ENCODE measurements at regions not wholly inside any gene's neighbourhood (a gene's known extent, or its start where the extent isn't known, plus 50 kb on each side); places are given as distances from the start of the nearest gene placed in this dataset.

DNA sequence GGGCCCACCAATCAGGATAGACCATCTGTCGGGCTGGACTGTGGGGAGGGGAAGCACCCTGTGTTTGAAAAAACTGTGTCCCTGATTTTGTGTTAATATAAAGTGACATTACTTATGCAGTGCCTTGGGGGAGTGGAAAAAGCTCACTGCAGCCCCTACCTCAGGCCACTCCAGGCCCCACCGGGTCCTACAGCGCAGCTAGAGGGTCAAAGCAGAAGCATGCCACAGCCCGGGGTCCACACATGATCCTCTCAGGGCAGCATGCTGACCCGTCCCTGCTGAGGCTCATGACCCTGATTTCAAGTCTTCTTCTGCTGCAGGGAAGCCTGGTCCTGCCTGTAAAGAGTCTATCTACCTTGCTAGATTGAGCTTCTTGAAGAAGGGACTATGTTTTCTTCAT lies 133.0 kb upstream of the PLCB4 start:
- DNase-seq (ENCODE audit: low spot score): no peak

- DNase-seq (ENCODE audit: low spot score): no peak
These were observed 130.4 kb upstream of the PLCB4 start for GRCh38 chr20:8938532-8938931.

DNA sequence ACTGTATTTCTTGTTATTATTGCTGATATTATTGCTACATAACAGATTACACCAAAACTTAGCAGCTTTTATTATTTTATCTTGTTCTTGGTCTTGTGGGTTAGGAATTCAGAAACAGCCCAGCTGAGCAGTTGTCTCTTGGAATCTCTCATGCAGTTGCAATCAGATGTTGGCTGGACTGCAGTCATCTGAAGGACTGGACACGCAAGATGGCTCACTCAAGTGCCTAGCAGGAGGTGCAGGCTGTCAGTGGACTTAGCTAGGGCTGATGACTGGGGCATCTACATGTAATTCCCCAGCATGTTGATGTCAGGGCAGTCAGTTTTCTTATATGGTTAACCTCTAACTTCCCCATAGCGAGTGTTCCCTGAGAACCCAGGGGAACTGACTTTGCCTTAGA lies 128.6 kb upstream of the PLCB4 start:
- DNase-seq (ENCODE audit: low spot score): no peak

DNA sequence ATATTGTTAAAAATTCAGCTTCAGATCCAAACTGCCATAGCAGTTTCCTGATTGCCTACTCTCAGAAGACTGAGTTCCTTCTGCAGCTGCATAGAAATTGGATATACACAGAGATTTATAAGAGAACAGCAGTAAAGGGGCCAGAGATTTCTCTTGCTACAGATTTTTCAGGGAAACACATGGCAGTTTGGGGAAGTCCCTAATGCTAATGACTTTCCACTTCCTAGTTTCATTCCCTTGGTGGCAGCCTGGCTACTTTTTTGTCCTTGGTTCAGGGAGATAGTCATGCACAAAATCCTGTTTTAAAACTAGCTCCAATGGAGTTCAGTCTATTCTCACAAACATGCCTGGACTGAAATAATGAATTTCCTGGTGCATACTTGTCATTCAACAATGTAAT lies 125.3 kb upstream of the PLCB4 start:
- peak; percentile 20 for DNase-seq (ENCODE audit: low spot score)

- no peak for DNase-seq (ENCODE audit: low spot score)
These were observed 122.6 kb upstream of the PLCB4 start for GRCh38 chr20:8946036-8946940.

DNA sequence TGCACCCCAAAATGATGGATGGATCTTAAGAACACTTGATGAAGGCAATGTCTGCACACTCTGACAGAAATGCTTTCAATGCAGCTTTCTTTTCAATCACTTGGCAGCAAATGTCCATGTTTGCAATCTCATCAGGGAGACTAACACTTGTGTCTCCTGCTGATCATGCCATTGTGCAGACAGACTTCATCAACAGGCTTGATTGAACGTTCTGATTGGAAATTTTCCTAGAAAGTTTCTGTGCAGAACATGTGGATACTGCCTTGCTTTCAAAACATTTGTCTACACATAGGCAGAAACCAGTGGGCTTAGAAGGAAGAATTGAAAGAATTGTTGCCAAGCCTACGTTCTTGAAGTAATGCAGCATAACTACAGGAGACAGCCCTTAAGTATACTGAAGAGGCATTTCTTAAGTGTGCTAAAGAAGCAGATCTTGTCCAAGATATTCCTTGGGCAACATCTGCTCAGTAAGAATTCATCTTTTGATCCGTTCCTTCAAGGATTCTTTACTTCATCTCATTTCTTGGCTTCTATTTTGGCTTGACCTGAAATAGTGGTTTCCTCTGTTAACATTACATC lies 120.4 kb upstream of the PLCB4 start:
- DNase-seq (ENCODE audit: low spot score): no peak

- DNase-seq (ENCODE audit: low spot score): no peak
These were observed 117.7 kb upstream of the PLCB4 start for GRCh38 chr20:8951164-8951563.

- no peak for DNase-seq (ENCODE audit: low spot score)
These were observed 116.2 kb upstream of the PLCB4 start for GRCh38 chr20:8952721-8953120.

GRCh38 chr20:8953300-8953699 lies 115.6 kb upstream of the PLCB4 start:
- DNase-seq (ENCODE audit: low spot score): no peak

GRCh38 chr20:8960241-8960640 lies 108.6 kb upstream of the PLCB4 start:
- no peak for DNase-seq (ENCODE audit: low spot score)

DNA sequence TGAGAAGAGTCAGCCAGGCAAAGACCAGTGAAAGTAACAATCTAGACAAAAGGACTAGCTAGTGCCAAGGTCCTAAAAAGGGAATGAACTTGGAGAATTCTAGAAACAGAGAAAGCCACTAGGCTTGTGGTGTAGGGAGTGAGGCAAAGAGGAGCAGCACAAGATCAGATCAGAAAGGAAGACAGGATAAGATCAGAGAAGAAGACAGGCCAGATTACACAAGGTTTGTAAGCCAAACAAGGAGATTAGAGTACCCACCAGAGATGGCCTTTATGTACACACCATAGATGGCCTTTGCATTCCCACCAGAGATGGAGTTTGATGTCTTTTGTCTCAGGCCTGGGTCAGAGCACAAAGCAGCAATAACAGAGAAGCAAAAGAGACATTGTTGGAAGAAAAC lies 105.6 kb upstream of the PLCB4 start:
- no peak for DNase-seq (ENCODE audit: low spot score)

GRCh38 chr20:8964959-8965562 lies 103.8 kb upstream of the PLCB4 start:
- DNase-seq (ENCODE audit: low spot score): no peak

- no peak for DNase-seq (ENCODE audit: low spot score)
These were observed 101.1 kb upstream of the PLCB4 start for GRCh38 chr20:8967641-8968245.

DNA sequence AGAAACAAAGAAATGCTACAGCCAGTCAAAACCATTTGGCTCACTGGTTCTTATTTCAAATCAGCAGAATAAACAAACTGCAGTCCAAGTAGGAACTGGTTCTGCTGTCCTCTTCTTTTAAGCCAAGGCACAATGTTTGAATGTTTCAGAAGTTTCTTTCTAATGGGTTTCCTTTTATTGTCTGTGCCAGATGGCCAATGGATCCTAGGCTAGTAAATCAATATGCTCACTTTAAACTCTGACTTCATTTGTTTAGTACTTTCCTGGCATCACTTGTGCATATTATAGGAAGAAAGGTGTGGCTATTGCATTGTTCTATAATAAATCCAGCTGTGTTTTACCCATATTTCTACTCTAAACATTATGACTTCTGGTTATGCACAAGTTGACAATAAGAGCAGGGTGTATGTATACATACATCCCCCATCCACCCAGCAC lies 99.7 kb upstream of the PLCB4 start:
- DNase-seq (ENCODE audit: low spot score): no peak

GRCh38 chr20:8971669-8972316 lies 97.1 kb upstream of the PLCB4 start:
- DNase-seq (ENCODE audit: low spot score): no peak

- no peak for DNase-seq (ENCODE audit: low spot score)
These were observed 95.8 kb upstream of the PLCB4 start for GRCh38 chr20:8972963-8973705.

GRCh38 chr20:8974009-8974708 lies 94.7 kb upstream of the PLCB4 start:
- no peak for DNase-seq (ENCODE audit: low spot score)

DNA sequence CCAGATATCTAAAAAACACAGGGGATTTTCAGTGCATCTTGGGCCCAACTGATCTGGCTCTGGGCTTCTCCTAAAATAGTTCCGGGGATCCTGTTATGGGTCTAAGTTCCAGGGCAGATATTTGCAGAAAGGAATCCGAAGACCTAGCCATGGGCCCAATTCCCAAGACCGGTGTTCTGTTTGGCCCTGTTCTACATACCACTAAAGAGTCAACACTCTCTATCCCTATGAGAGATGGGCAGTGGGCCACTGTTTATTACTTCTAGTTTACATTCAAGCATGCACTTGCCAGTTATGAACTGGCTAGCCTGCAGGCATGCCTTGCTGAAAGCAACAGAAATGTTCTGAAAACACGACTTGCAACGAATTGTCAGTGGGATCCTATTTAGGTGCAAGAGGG lies 87.4 kb upstream of the PLCB4 start:
- no peak for DNase-seq (ENCODE audit: low spot score)

GRCh38 chr20:8983478-8984345 lies 85.2 kb upstream of the PLCB4 start:
- DNase-seq (ENCODE audit: low spot score): no peak

- DNase-seq (ENCODE audit: low spot score): no peak
These were observed 82.3 kb upstream of the PLCB4 start for GRCh38 chr20:8986631-8987030.

Measured in globus pallidus (tissue), 1 donor.